Endodermal cell (in vitro differentiated cells): ENCODE measurements at regions not wholly inside any gene's neighbourhood (a gene's known extent, or its start where the extent isn't known, plus 50 kb on each side); places are given as distances from the start of the nearest gene placed in this dataset.

ENCODE experiments used
- DNase-seq: peaks from one replicate; pipeline ENCODE4 v3.0.0-alpha.2; 2017
- H3K27ac ChIP-seq: 2 replicates; pipeline ENCODE4 v1.5.1; 2013; ENCODE audit warnings: mild to moderate bottlenecking, low read depth, low read length, moderate library complexity
- H3K27me3 ChIP-seq: 2 replicates; pipeline ENCODE4 v1.6.1; 2013; ENCODE audit warnings: mild to moderate bottlenecking, low read length, moderate library complexity; ENCODE audit not compliant: insufficient read depth, control insufficient read depth, poor library complexity, severe bottlenecking
- H3K36me3 ChIP-seq: 2 replicates; pipeline ENCODE4 v1.7.0; 2013; ENCODE audit warnings: mild to moderate bottlenecking, low read length, moderate library complexity; ENCODE audit not compliant: control insufficient read depth, insufficient read depth
- H3K4me1 ChIP-seq: one replicate; pipeline ENCODE4 v1.7.0; 2013; ENCODE audit warnings: low read length; ENCODE audit not compliant: control insufficient read depth, insufficient read depth
- H3K4me3 ChIP-seq: 2 replicates; pipeline ENCODE4 v1.5.1; 2013; ENCODE audit warnings: mild to moderate bottlenecking, low read length, moderate library complexity
- H3K9ac ChIP-seq: 2 replicates; pipeline ENCODE4 v1.6.1; 2013; ENCODE audit warnings: mild to moderate bottlenecking, low read length, moderate library complexity; ENCODE audit not compliant: poor library complexity, severe bottlenecking; ENCODE audit errors: extremely low read depth
- H3K9me3 ChIP-seq: 2 replicates; pipeline ENCODE4 v1.6.1; 2013; ENCODE audit warnings: mild to moderate bottlenecking, low read length, moderate library complexity; ENCODE audit not compliant: control insufficient read depth
- H3K27ac Mint-ChIP-seq: 2 replicates; pipeline ENCODE4 v1.8.0; 2020; ENCODE audit warnings: mixed read lengths
- H3K27me3 Mint-ChIP-seq: 2 replicates; pipeline ENCODE4 v1.8.0; 2021; ENCODE audit warnings: mild to moderate bottlenecking, mixed read lengths; ENCODE audit not compliant: insufficient read depth
- H3K36me3 Mint-ChIP-seq: 2 replicates; pipeline ENCODE4 v1.8.0; 2020; ENCODE audit warnings: low read depth, mixed read lengths
- H3K4me1 Mint-ChIP-seq: 2 replicates; pipeline ENCODE4 v1.8.0; 2020; ENCODE audit warnings: mixed read lengths
- H3K4me3 Mint-ChIP-seq: 2 replicates; pipeline ENCODE4 v1.8.0; 2020; ENCODE audit warnings: mild to moderate bottlenecking, moderate library complexity, mixed read lengths
- H3K9me3 Mint-ChIP-seq: 2 replicates; pipeline ENCODE4 v1.8.0; 2020; ENCODE audit warnings: mild to moderate bottlenecking, mixed read lengths
- CTCF ChIP-seq: fragments of 200-600 bp; sonication (generic); conservative IDR thresholded peaks from 2 replicates; pipeline ENCODE4 v1.5.0; 2021; ENCODE audit warnings: antibody characterized with exemption, mild to moderate bottlenecking
- WGBS, 2 experiments: methylation state at CpG; one replicate each; pipeline versions ENCODE4 v1.1.5 to v1.1.7; 2013; ENCODE audit warnings: missing lambda C conversion rate in 2 of 2, mixed read lengths in 1 of 2; ENCODE audit not compliant: insufficient coverage in 1 of 2, insufficient read length in 1 of 2; 5-methylcytosine and 5-hydroxymethylcytosine counted together

GRCh38 chr20:52416953-52417352 lies 225.4 kb upstream of the ZFP64 start:
- no peaks in the 10 kb centered on the region for H3K4me1 ChIP-seq
- Mint-ChIP-seq H3K27me3 (peaks cover 2% of the 10 kb centered on the region), H3K4me1 (no peaks in the 10 kb centered on the region), H3K9me3 (peaks cover 2% of the 10 kb centered on the region), H3K27ac (no peak overlapping the region), H3K4me3 (no peak overlapping the region), H3K36me3 (no peaks in the 10 kb centered on the region)
- 95% methylated on average over 1 of the region's 2 CpGs; no CpG with 5 or more reads in 1 of the 2 experiments for WGBS, 2 experiments
- H3K9ac ChIP-seq: no peak overlapping the region
- no peak for DNase-seq
- no peak overlapping the region for H3K4me3 ChIP-seq
- no peak for TF ChIP-seq CTCF
- H3K27ac ChIP-seq: no peak overlapping the region
- no peaks in the 10 kb centered on the region for H3K27me3 ChIP-seq
- H3K9me3 ChIP-seq: peaks cover 11% of the 10 kb centered on the region
- no peaks in the 10 kb centered on the region for H3K36me3 ChIP-seq

GRCh38 chr20:52411611-52412010 lies 220.0 kb upstream of the ZFP64 start:
- Mint-ChIP-seq H3K36me3 (no peaks in the 10 kb centered on the region), H3K27me3 (peaks cover 2% of the 10 kb centered on the region), H3K4me1 (no peaks in the 10 kb centered on the region), H3K4me3 (no peak overlapping the region), H3K27ac (no peak overlapping the region), H3K9me3 (peaks cover 2% of the 10 kb centered on the region)
- no peaks in the 10 kb centered on the region for H3K27me3 ChIP-seq
- no peak overlapping the region for H3K4me3 ChIP-seq
- H3K36me3 ChIP-seq: no peaks in the 10 kb centered on the region
- H3K4me1 ChIP-seq: no peaks in the 10 kb centered on the region
- no peak overlapping the region for H3K27ac ChIP-seq
- no peak for TF ChIP-seq CTCF
- H3K9ac ChIP-seq: no peak overlapping the region
- no peaks in the 10 kb centered on the region for H3K9me3 ChIP-seq
- no peak for DNase-seq
- WGBS, 2 experiments: 100% methylated on average over 1 of the region's 1 CpG; no CpG with 5 or more reads in 1 of the 2 experiments

GRCh38 chr20:52410731-52411234 lies 219.2 kb upstream of the ZFP64 start:
- H3K4me1 ChIP-seq: no peaks in the 10 kb centered on the region
- no peak overlapping the region for H3K4me3 Mint-ChIP-seq
- no peak for TF ChIP-seq CTCF
- no peak for DNase-seq
- H3K4me1 Mint-ChIP-seq: no peaks in the 10 kb centered on the region
- H3K4me3 ChIP-seq: no peak overlapping the region
- H3K36me3 ChIP-seq: no peaks in the 10 kb centered on the region
- peaks cover 2% of the 10 kb centered on the region for H3K9me3 Mint-ChIP-seq
- H3K9me3 ChIP-seq: no peaks in the 10 kb centered on the region
- H3K27me3 Mint-ChIP-seq: peaks cover 2% of the 10 kb centered on the region
- no peak overlapping the region for H3K27ac ChIP-seq
- no peaks in the 10 kb centered on the region for H3K27me3 ChIP-seq
- no peaks in the 10 kb centered on the region for H3K36me3 Mint-ChIP-seq
- H3K9ac ChIP-seq: no peak overlapping the region
- 75 to 86% methylated on average over 9 to 11 of the region's 11 CpGs for WGBS, 2 experiments
- no peak overlapping the region for H3K27ac Mint-ChIP-seq
